Trophoblast cell (in vitro differentiated cells and primary cell): ENCODE measurements at regions not wholly inside any gene's neighbourhood (a gene's known extent, or its start where the extent isn't known, plus 50 kb on each side); places are given as distances from the start of the nearest gene placed in this dataset.

Experiments used
- DNase-seq, 2 donors: peaks; one replicate each; pipeline ENCODE4 v3.0.0-alpha.2; 2016
- H2AFZ ChIP-seq: 2 replicates; pipeline ENCODE4 v1.6.1; 2013; ENCODE audit warnings: low read length, moderate library complexity, mild to moderate bottlenecking; ENCODE audit not compliant: insufficient read depth, poor library complexity
- H2AK5ac ChIP-seq: 2 replicates; pipeline ENCODE4 v1.6.1; 2013; ENCODE audit warnings: mild to moderate bottlenecking, low read length
- H2BK120ac ChIP-seq: 2 replicates; pipeline ENCODE4 v1.6.1; 2013; ENCODE audit warnings: low read length, mild to moderate bottlenecking, moderate library complexity; ENCODE audit not compliant: insufficient read depth, poor library complexity
- H2BK12ac ChIP-seq: 2 replicates; pipeline ENCODE4 v1.6.1; 2013; ENCODE audit warnings: mild to moderate bottlenecking, low read length, moderate library complexity
- H2BK5ac ChIP-seq: 2 replicates; pipeline ENCODE4 v1.6.1; 2013; ENCODE audit warnings: low read length, low read depth, moderate library complexity, mild to moderate bottlenecking; ENCODE audit not compliant: poor library complexity
- H3K14ac ChIP-seq: 2 replicates; pipeline ENCODE4 v1.6.1; 2013; ENCODE audit warnings: mild to moderate bottlenecking, low read length
- H3K18ac ChIP-seq: 2 replicates; pipeline ENCODE4 v1.6.1; 2013; ENCODE audit warnings: mild to moderate bottlenecking, low read length
- H3K23ac ChIP-seq: 2 replicates; pipeline ENCODE4 v1.6.1; 2013; ENCODE audit warnings: low read length
- H3K27ac ChIP-seq: 2 replicates; pipeline ENCODE4 v1.5.1; 2013; ENCODE audit warnings: low read depth, mild to moderate bottlenecking, inconsistent platforms, low read length, moderate library complexity
- H3K27me3 ChIP-seq: 2 replicates; pipeline ENCODE4 v1.6.1; 2013; ENCODE audit warnings: inconsistent platforms, mild to moderate bottlenecking, low read length, moderate library complexity; ENCODE audit not compliant: insufficient read depth
- H3K36me3 ChIP-seq, 2 experiments: 1 replicate in 1 of 2; 2 replicates in 1 of 2; pipeline ENCODE4 v1.6.1; 2013; ENCODE audit warnings: low read length in 2 of 2, mild to moderate bottlenecking in 2 of 2, moderate library complexity in 1 of 2; ENCODE audit not compliant: insufficient read depth in 2 of 2, control insufficient read depth in 1 of 2
- H3K4ac ChIP-seq: 2 replicates; pipeline ENCODE4 v1.6.1; 2013; ENCODE audit warnings: low read depth, mild to moderate bottlenecking, low read length, moderate library complexity
- H3K4me1 ChIP-seq, 2 experiments: 1 replicate in 1 of 2; 2 replicates in 1 of 2; pipeline ENCODE4 v1.6.1; 2013; ENCODE audit warnings: low read length in 2 of 2, mild to moderate bottlenecking in 2 of 2, moderate library complexity in 1 of 2; ENCODE audit not compliant: insufficient read depth in 2 of 2, control insufficient read depth in 1 of 2
- H3K4me2 ChIP-seq: 2 replicates; pipeline ENCODE4 v1.6.1; 2013; ENCODE audit warnings: inconsistent platforms, mild to moderate bottlenecking, low read length, moderate library complexity
- H3K4me3 ChIP-seq: 2 replicates; pipeline ENCODE4 v1.5.1; 2013; ENCODE audit warnings: mild to moderate bottlenecking, low read depth, low read length, inconsistent platforms
- H3K79me1 ChIP-seq: one replicate; pipeline ENCODE4 v1.6.1; 2013; ENCODE audit warnings: low read length
- H3K79me2 ChIP-seq: 2 replicates; pipeline ENCODE4 v1.6.1; 2013; ENCODE audit warnings: low read length, mild to moderate bottlenecking; ENCODE audit not compliant: control insufficient read depth, insufficient read depth, poor library complexity
- H3K9ac ChIP-seq: 2 replicates; pipeline ENCODE4 v1.6.1; 2013; ENCODE audit warnings: mild to moderate bottlenecking, low read length
- H3K9me3 ChIP-seq: 2 replicates; pipeline ENCODE4 v1.6.1; 2013; ENCODE audit warnings: low read depth, mild to moderate bottlenecking, control low read depth, inconsistent platforms, low read length; ENCODE audit not compliant: insufficient read depth
- H4K12ac ChIP-seq: 2 replicates; pipeline ENCODE4 v1.6.1; 2013; ENCODE audit warnings: low read depth, mild to moderate bottlenecking, low read length, moderate library complexity
- H4K8ac ChIP-seq: 2 replicates; pipeline ENCODE4 v1.6.1; 2013; ENCODE audit warnings: low read depth, mild to moderate bottlenecking, low read length, moderate library complexity
- H4K91ac ChIP-seq: one replicate; pipeline ENCODE4 v1.6.1; 2013; ENCODE audit warnings: low read depth, mild to moderate bottlenecking, low read length, moderate library complexity
- WGBS: extraction: QIAGEN DNeasy Blood & Tissue Kit; methylation state at CpG from one replicate; pipeline ENCODE4 v1.1.7; 2013; ENCODE audit warnings: missing lambda C conversion rate; ENCODE audit not compliant: insufficient read length, insufficient coverage; ENCODE audit errors: extremely low coverage; 5-methylcytosine and 5-hydroxymethylcytosine counted together

GRCh38 chr16:72324578-72324977 lies 152.6 kb upstream of the PMFBP1 start:
- no peak overlapping the region for H3K23ac ChIP-seq
- no peak overlapping the region for H2AK5ac ChIP-seq
- no peaks in the 10 kb centered on the region for H3K27me3 ChIP-seq
- no peaks in the 10 kb centered on the region for H3K79me2 ChIP-seq
- DNase-seq, result no peak
- no peak overlapping the region for H3K4me2 ChIP-seq
- peaks cover 0 to under 1% of the 10 kb centered on the region in 2 experiments for H3K36me3 ChIP-seq
- no peak overlapping the region for H3K4me3 ChIP-seq
- peaks cover 7% of the 10 kb centered on the region for H3K9me3 ChIP-seq
- no peak overlapping the region for H3K18ac ChIP-seq
- no peak overlapping the region for H2BK5ac ChIP-seq
- no peak overlapping the region for H3K14ac ChIP-seq
- no peak overlapping the region for H3K9ac ChIP-seq
- no peak overlapping the region for H2BK120ac ChIP-seq
- H4K91ac ChIP-seq, result no peak overlapping the region
- H2BK12ac ChIP-seq, result no peak overlapping the region
- no peaks in the 10 kb centered on the region for H3K79me1 ChIP-seq
- H3K4me1 ChIP-seq, result no peaks in the 10 kb centered on the region
- H3K27ac ChIP-seq, result no peak overlapping the region
- H4K12ac ChIP-seq, result no peak overlapping the region
- no peak overlapping the region for H3K4ac ChIP-seq
- WGBS, result no CpG with 5 or more reads among the region's 7 CpGs
- no peak overlapping the region for H4K8ac ChIP-seq
- H2AFZ ChIP-seq, result no peak overlapping the region

- no peak overlapping the region for H3K4me3 ChIP-seq
- no peak overlapping the region for H2BK12ac ChIP-seq
- H3K4ac ChIP-seq, result no peak overlapping the region
- peaks cover 6% of the 10 kb centered on the region for H3K9me3 ChIP-seq
- peaks cover 0 to 2% of the 10 kb centered on the region in 2 experiments for H3K36me3 ChIP-seq
- H3K27me3 ChIP-seq, result no peaks in the 10 kb centered on the region
- no peak overlapping the region for H4K12ac ChIP-seq
- H3K79me2 ChIP-seq, result no peaks in the 10 kb centered on the region
- H2BK120ac ChIP-seq, result no peak overlapping the region
- H2AK5ac ChIP-seq, result no peak overlapping the region
- H3K79me1 ChIP-seq, result no peaks in the 10 kb centered on the region
- H3K9ac ChIP-seq, result no peak overlapping the region
- DNase-seq, result no peak
- no CpG with 5 or more reads among the region's 2 CpGs for WGBS
- no peak overlapping the region for H3K18ac ChIP-seq
- H2AFZ ChIP-seq, result no peak overlapping the region
- H3K27ac ChIP-seq, result no peak overlapping the region
- H3K23ac ChIP-seq, result no peak overlapping the region
- no peak overlapping the region for H3K4me2 ChIP-seq
- no peaks in the 10 kb centered on the region for H3K4me1 ChIP-seq
- no peak overlapping the region for H4K91ac ChIP-seq
- H4K8ac ChIP-seq, result no peak overlapping the region
- H3K14ac ChIP-seq, result no peak overlapping the region
- H2BK5ac ChIP-seq, result no peak overlapping the region
Observed at GRCh38 chr16:72317446-72317845, 145.5 kb upstream of the PMFBP1 start.

- Histone ChIP-seq H3K4me1 (no peaks in the 10 kb centered on the region), H2AK5ac (no peak overlapping the region), H2BK120ac (no peak overlapping the region), H3K9me3 (no peaks in the 10 kb centered on the region), H3K23ac (no peak overlapping the region), H4K12ac (no peak overlapping the region), H3K9ac (no peak overlapping the region), H3K4me2 (no peak overlapping the region), H3K4ac (no peak overlapping the region), H3K18ac (no peak overlapping the region), H3K36me3 (no peaks in the 10 kb centered on the region), H3K79me2 (no peaks in the 10 kb centered on the region), H2BK5ac (no peak overlapping the region), H3K4me3 (no peak overlapping the region), H4K91ac (no peak overlapping the region), H3K27ac (no peak overlapping the region), H3K79me1 (no peaks in the 10 kb centered on the region), H4K8ac (no peak overlapping the region), H2AFZ (no peak overlapping the region), H3K14ac (no peak overlapping the region), H2BK12ac (no peak overlapping the region), H3K27me3 (no peaks in the 10 kb centered on the region)
- no CpG with 5 or more reads among the region's 2 CpGs for WGBS
- DNase-seq, result no peak
Observed at GRCh38 chr16:72313903-72314302, 141.9 kb upstream of the PMFBP1 start.

GRCh38 chr16:72312828-72313227 lies 140.9 kb upstream of the PMFBP1 start:
- Histone ChIP-seq H3K79me2 (no peaks in the 10 kb centered on the region), H3K36me3 (no peaks in the 10 kb centered on the region), H3K4ac (no peak overlapping the region), H4K8ac (no peak overlapping the region), H3K9me3 (no peaks in the 10 kb centered on the region), H4K91ac (no peak overlapping the region), H3K4me2 (no peak overlapping the region), H3K79me1 (no peaks in the 10 kb centered on the region), H4K12ac (no peak overlapping the region), H3K9ac (no peak overlapping the region), H2BK5ac (no peak overlapping the region), H3K27me3 (no peaks in the 10 kb centered on the region), H3K14ac (no peak overlapping the region), H3K4me1 (no peaks in the 10 kb centered on the region), H3K4me3 (no peak overlapping the region), H2BK120ac (no peak overlapping the region), H2AK5ac (no peak overlapping the region), H2BK12ac (no peak overlapping the region), H3K18ac (no peak overlapping the region), H2AFZ (no peak overlapping the region), H3K23ac (no peak overlapping the region), H3K27ac (no peak overlapping the region)
- WGBS, result no CpG with 5 or more reads among the region's 4 CpGs
- DNase-seq, result no peak
